HG02610 (cell line): ENCODE measurements at regions not wholly inside any gene's neighbourhood (a gene's known extent, or its start where the extent isn't known, plus 50 kb on each side); places are given as distances from the start of the nearest gene placed in this dataset.
"Not testable (repeated sequence)": the region's sequence is repeated elsewhere in the genome, so short reads cannot be mapped to it uniquely, and the experiment has no call there.

Experiments
- ATAC-seq: cut with Tn5 transposase; IDR thresholded peaks from one replicate; pipeline ENCODE4 v1.9.1; 2021; ENCODE audit warnings: mild to moderate bottlenecking, moderate library complexity; ENCODE audit not compliant: unreplicated experiment

DNA sequence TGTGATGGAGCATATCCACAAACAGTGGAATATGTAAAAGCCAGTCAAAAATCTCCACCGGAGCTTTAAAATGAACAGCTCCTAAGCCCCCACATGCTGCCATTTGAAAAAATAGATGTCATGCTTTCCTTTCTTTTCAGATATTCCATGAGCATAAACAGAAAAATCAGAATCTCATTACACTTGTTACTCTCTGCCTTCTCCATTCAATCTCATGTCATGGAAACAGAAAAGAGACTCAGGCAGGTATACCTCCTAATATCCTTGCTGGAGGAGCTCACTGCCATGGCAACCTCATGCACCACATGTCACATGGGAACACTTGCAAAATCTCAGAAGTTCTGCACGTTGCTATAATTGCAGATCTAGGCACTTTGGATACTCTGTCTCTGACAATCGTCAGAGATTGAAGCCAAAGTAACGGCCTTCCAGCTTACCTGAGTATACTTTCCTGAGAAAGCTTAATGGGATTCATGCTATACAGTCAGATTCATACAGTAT is 317.0 kb upstream of the ADAMTS9 start:
- ATAC-seq, result no peak

GRCh38 chr3:65004306-65004705 is 316.5 kb upstream of the ADAMTS9 start:
- ATAC-seq, result no peak

GRCh38 chr3:65001119-65001518 is 313.3 kb upstream of the ADAMTS9 start:
- ATAC-seq, result not testable (repeated sequence)

GRCh38 chr3:64998317-64998716 is 310.5 kb upstream of the ADAMTS9 start:
- ATAC-seq, result no peak

- ATAC-seq, result no peak
Observed at GRCh38 chr3:64995857-64996551, 308.2 kb upstream of the ADAMTS9 start.

- ATAC-seq, result no peak
Observed at GRCh38 chr3:64993781-64994180, 306.0 kb upstream of the ADAMTS9 start.

GRCh38 chr3:64992530-64993285 is 304.9 kb upstream of the ADAMTS9 start:
- ATAC-seq, result no peak

GRCh38 chr3:64988188-64988587 is 300.4 kb upstream of the ADAMTS9 start:
- ATAC-seq, result no peak

DNA sequence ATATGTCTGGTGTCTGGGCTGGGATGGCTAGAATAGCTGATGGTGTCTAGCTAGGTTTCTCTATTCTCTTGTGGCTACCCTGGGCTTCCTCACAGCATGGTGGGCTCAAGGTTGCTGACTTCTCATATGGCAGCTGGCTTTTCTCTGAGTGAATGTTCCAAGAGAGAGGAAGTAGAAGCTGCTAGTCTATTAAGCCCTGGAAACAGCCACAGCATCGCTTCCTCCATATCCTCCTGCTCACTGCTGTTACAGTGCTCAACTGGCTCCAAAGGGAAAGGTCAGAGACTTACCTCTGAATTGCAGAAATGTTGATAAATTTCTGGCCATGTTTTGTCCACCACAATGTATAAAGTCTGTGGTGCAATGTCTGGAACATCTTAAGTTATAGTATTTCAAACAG is 299.9 kb upstream of the ADAMTS9 start:
- no peak for ATAC-seq

- ATAC-seq, result no peak
Observed at GRCh38 chr3:64985072-64985471, 297.3 kb upstream of the ADAMTS9 start.

DNA sequence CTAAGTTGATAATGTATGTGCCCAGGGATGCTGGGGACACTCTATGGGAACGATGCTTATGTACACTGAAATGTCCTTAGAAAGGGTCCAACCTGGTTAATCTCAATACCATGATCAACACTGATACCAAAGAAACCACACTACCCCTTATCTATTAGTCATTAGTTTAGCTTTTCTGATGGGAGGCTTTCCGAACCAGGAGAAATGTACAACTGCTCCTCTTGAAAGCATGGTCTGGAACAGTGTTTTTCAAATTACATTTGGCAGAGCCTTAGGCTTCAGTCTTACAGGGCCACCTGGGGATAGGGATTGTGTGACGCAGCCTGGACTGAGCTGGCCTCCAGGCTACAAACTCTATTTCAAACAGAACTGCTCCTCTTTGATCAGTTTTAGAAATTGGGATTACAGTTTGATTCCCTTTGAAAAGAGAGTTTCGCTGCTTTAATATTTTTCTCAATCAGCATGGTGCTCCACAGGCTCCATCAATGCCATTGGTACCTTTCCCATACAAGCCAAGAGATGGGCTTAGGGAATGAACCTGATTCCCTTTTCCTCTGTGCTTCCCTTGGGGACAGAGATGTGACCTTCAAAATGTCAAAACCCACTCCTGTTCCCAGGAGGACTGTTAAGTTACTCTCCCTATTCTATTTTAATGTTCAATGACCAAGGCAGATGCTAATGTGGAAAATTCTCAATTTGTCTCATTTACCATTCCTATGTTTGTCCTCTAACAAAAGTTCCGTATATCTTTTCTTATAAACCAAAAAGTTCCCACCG is 296.0 kb upstream of the ADAMTS9 start:
- no peak for ATAC-seq

DNA sequence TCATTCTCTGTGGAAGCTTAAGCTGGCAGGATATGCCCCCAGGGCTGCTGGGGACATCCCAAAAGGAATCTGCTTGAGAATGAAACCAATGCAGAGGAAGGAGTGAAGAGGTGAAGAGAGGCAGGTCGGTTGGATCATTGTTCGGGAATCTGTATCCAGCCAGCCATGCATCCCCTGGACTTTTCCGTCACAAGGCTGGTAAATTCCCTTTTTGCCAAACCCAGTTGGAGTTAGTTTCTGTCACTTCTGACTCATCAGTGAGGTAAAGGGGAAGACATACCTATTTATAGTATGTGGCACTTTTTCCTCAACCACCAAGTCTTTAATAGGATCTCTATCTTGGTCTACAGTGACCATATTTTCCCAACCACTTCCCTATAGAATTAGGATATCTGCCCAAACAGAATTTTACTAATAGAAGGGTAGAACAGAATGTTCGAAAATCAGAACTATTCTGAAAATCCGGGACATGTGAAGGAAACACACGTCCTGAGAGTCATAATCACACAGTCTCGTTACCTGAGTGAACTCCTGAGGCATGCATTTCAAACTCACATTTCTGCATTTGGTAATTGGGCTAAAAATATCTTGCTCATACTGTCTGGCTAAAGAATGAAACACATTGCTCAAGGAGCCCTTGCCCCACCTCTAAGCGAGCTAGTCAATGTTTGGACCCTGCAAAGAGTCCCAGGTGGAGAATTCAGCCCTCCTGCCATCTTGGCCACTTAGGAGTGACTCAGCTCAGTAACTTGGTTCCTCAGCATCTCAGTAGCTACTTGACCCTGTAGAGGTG is 289.7 kb upstream of the ADAMTS9 start:
- no peak for ATAC-seq

GRCh38 chr3:64976456-64976855 is 288.7 kb upstream of the ADAMTS9 start:
- no peak for ATAC-seq

DNA sequence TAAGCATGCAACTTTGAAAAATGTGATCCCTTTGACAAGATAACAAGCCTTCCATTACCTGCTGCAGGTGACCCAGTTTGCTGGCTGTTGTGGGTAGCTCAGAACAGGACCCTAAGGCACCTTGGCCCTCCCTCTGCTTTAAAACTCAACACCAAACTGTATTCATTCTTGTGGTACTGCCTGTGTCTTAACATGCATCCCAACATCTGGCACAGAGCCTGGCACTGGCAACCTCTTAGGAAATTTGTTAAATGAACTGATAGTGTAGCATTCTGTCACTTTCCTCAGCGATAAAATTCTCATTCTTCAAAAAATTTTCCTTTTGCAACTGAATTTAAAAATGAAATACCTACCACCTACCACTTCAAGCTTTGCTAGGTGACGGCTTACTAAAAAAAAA is 287.3 kb upstream of the ADAMTS9 start:
- no peak for ATAC-seq

- no peak for ATAC-seq
Observed at GRCh38 chr3:64974401-64974800, 286.6 kb upstream of the ADAMTS9 start.

DNA sequence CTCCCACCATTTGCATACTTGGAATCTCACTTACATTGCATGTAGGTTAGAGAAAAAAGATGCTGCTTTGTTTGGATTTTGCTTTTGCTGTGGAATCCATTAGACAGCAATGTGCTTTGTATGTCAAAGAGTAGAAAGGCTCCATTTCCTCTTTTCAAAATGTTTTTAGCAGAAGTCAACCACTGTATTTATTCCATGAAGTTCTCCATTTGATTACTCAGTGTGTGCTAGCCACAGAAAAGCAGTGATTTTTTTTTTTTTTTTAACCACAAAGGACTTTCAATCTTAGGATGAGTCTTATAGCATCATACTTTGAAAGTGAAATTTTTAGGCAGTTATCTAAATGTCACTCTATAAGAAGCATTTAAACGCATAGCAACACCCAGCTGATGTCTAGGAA is 285.0 kb upstream of the ADAMTS9 start:
- peak; percentile 81 for ATAC-seq

DNA sequence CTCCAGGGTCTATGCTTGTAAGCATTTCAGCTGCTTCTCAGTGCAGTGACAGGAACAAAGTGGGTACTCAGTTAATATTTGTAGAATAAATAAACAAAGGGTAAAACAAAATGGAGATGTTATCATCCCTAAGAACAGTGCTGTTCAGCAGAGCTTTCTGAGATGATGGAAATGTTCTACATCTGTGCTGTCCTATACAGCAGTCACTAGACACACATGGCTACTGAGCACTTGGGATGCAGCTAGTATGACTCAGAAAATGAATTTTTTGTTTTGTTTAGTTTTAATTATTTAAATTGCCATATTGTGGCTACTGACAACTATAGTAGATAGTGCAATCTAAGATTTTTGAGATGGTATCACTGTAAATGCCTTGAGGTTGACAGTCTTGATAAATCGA is 283.8 kb upstream of the ADAMTS9 start:
- ATAC-seq, result no peak

GRCh38 chr3:64970634-64971033 is 282.8 kb upstream of the ADAMTS9 start:
- ATAC-seq, result no peak

GRCh38 chr3:64961301-64961700 is 273.5 kb upstream of the ADAMTS9 start:
- ATAC-seq, result no peak

- ATAC-seq, result no peak
Observed at GRCh38 chr3:64958199-64958843, 270.5 kb upstream of the ADAMTS9 start.
